Stimulated activated CD8-positive, alpha-beta memory T cell treated with anti-CD3 and anti-CD28 coated beads, Interleukin-15, amount 100 ng/mL, for 48 hours (primary cell): ENCODE measurements at regions not wholly inside any gene's neighbourhood (a gene's known extent, or its start where the extent isn't known, plus 50 kb on each side); places are given as distances from the start of the nearest gene placed in this dataset.
"Not testable (repeated sequence)": the region's sequence is repeated elsewhere in the genome, so short reads cannot be mapped to it uniquely, and the experiment has no call there.

Experiments used
- DNase-seq, 2 donors: peaks; one replicate each; pipeline ENCODE4 v3.0.0-alpha.2; 2020; ENCODE audit warnings: low read depth in 2 of 2

GRCh38 chr14:56996721-56997399, 186.6 kb upstream of the OTX2 start:
- DNase-seq: no peak

GRCh38 chr14:56995010-56995409, 184.7 kb upstream of the OTX2 start:
- no peak for DNase-seq

GRCh38 chr14:56992332-56992820, 182.1 kb upstream of the OTX2 start:
- DNase-seq: no peak

GRCh38 chr14:56990991-56991627, 180.8 kb upstream of the OTX2 start:
- not testable (repeated sequence) for DNase-seq

GRCh38 chr14:56989359-56989758, 179.1 kb upstream of the OTX2 start:
- no peak for DNase-seq

- no peak for DNase-seq
These were observed 169.7 kb upstream of the OTX2 start for GRCh38 chr14:56979936-56980335.

- DNase-seq: no peak
These were observed 165.9 kb upstream of the OTX2 start for GRCh38 chr14:56976211-56976610.

- no peak for DNase-seq
These were observed 165.2 kb upstream of the OTX2 start for GRCh38 chr14:56975521-56975920.

- DNase-seq: no peak
These were observed 162.7 kb upstream of the OTX2 start for GRCh38 chr14:56972948-56973347.

GRCh38 chr14:56964895-56965294, 154.6 kb upstream of the OTX2 start:
- DNase-seq: no peak

- no peak for DNase-seq
These were observed 153.1 kb upstream of the OTX2 start for GRCh38 chr14:56963381-56963780.

- DNase-seq: no peak
These were observed 152.3 kb upstream of the OTX2 start for GRCh38 chr14:56962444-56963080.

GRCh38 chr14:56959869-56960268, 149.6 kb upstream of the OTX2 start:
- no peak for DNase-seq

GRCh38 chr14:56959121-56959520, 148.8 kb upstream of the OTX2 start:
- no peak for DNase-seq

GRCh38 chr14:56956182-56956581, 145.9 kb upstream of the OTX2 start:
- no peak for DNase-seq

GRCh38 chr14:56955745-56956144, 145.5 kb upstream of the OTX2 start:
- no peak for DNase-seq

- DNase-seq: no peak
These were observed 143.6 kb upstream of the OTX2 start for GRCh38 chr14:56953884-56954283.

- DNase-seq: no peak
These were observed 142.6 kb upstream of the OTX2 start for GRCh38 chr14:56952766-56953473.

GRCh38 chr14:56949828-56950227, 139.5 kb upstream of the OTX2 start:
- no peak for DNase-seq

GRCh38 chr14:56945291-56945690, 135.0 kb upstream of the OTX2 start:
- DNase-seq: no peak

GRCh38 chr14:56944397-56944796, 134.1 kb upstream of the OTX2 start:
- DNase-seq: no peak

- DNase-seq: no peak
These were observed 123.2 kb upstream of the OTX2 start for GRCh38 chr14:56933446-56933845.
